IPS-20b (cell line): ENCODE measurements at regions not wholly inside any gene's neighbourhood (a gene's known extent, or its start where the extent isn't known, plus 50 kb on each side); places are given as distances from the start of the nearest gene placed in this dataset.

Experiments
- H3K27ac ChIP-seq: one replicate; pipeline ENCODE4 v1.5.1; 2013; ENCODE audit warnings: low read length
- H3K27me3 ChIP-seq: 2 replicates; pipeline ENCODE4 v1.6.1; 2013; ENCODE audit warnings: mild to moderate bottlenecking, low read length, inconsistent platforms; ENCODE audit not compliant: insufficient read depth
- H3K36me3 ChIP-seq: 2 replicates; pipeline ENCODE4 v1.6.1; 2013; ENCODE audit warnings: low read depth, mild to moderate bottlenecking, inconsistent platforms, low read length, moderate library complexity; ENCODE audit not compliant: insufficient read depth
- H3K4me1 ChIP-seq: 2 replicates; pipeline ENCODE4 v1.6.1; 2013; ENCODE audit warnings: mild to moderate bottlenecking, control low read depth, inconsistent platforms, low read length, moderate library complexity; ENCODE audit not compliant: insufficient read depth
- H3K4me3 ChIP-seq: 2 replicates; pipeline ENCODE4 v1.5.1; 2013; ENCODE audit warnings: mild to moderate bottlenecking, low read length, inconsistent platforms
- H3K9ac ChIP-seq: 2 replicates; pipeline ENCODE4 v1.6.1; 2013; ENCODE audit warnings: low read depth, mild to moderate bottlenecking, inconsistent platforms, low read length, moderate library complexity
- H3K9me3 ChIP-seq: 2 replicates; pipeline ENCODE4 v1.6.1; 2013; ENCODE audit warnings: mild to moderate bottlenecking, low read depth, low read length, inconsistent platforms; ENCODE audit not compliant: insufficient read depth

DNA sequence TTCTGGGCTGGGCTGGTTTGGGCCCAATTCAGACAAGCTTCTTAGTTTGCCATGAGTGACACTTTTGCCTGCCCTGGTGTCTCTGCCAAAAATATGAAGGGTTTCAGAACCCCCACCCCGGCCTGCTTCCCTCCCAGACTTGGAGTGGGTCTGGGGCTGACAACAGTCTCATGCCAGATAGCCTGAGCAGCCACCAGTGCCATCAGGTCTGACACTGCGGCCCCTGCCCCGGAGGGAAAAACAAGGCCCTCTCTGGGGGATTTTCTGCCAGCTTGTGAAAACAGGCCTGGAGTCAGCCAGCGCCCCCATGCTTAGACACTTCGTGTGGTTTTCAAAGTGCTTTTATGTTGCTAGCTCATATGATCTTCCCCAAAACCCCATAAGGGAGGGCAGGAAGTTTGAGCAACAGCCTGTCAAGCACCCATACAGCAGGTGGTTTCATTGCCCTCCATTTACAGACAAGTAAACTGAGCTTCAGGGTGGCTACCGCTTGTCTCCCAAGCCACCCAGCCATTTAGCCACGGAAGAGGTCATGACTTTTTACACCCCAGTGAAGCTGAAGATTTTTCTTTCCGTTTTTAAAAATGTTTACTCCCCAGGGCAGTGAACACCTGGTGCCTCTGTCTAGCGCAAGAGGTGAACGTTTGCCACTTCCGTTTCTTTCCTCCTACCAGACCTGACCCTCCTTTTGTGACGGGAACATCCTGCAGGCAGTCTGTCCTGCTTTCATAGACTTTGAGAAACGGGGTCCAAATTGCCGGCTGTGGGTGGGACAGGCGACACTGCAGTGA lies 300.6 kb downstream of the SEC14L1 start:
- Histone ChIP-seq H3K27me3 (no peaks in the 10 kb centered on the region), H3K4me1 (no peaks in the 10 kb centered on the region; the same call in 1 of the 2 replicates), H3K9ac (no peak overlapping the region), H3K9me3 (no peaks in the 10 kb centered on the region), H3K4me3 (no peak overlapping the region), H3K36me3 (no peaks in the 10 kb centered on the region), H3K27ac (no peak overlapping the region)

- Histone ChIP-seq H3K9ac (no peak overlapping the region), H3K9me3 (no peaks in the 10 kb centered on the region), H3K27ac (no peak overlapping the region), H3K27me3 (no peaks in the 10 kb centered on the region), H3K4me3 (no peak overlapping the region), H3K4me1 (no peaks in the 10 kb centered on the region; the same call in 1 of the 2 replicates), H3K36me3 (no peaks in the 10 kb centered on the region)
Observed at GRCh38 chr17:77441940-77442339, 301.2 kb downstream of the SEC14L1 start.

- H3K27ac ChIP-seq = no peak overlapping the region
- no peaks in the 10 kb centered on the region for H3K4me1 ChIP-seq
- no peak overlapping the region for H3K9ac ChIP-seq
- no peak overlapping the region for H3K4me3 ChIP-seq
- no peaks in the 10 kb centered on the region for H3K36me3 ChIP-seq
- H3K27me3 ChIP-seq = no peaks in the 10 kb centered on the region
- H3K9me3 ChIP-seq = no peaks in the 10 kb centered on the region
Observed at GRCh38 chr17:77442976-77443747, 302.4 kb downstream of the SEC14L1 start.

DNA sequence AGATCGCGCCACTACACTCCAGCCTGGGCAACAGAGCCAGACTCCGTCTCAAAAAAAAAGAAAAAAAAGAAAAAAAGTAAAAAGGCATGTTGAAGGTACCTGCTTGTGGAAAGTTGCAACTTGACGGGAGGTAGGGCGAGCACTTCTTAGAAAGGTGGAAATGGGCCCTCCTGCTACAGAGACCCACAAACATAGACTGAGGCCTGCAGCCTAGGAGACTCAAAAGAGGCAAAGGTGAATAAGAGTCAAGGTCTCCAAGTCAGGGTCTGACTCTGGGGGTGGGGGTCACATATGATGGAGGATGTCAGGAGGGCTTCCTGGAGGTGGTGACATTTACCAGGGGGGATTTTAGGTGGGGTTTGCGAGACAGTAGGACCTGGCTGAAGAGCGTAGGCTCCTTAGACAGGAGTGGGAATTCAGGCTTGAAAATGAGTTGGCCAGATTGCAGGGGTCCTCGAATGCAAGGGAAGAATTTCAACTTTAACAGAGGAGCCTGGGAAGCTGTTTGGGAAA lies 303.0 kb downstream of the SEC14L1 start:
- H3K4me3 ChIP-seq = no peak overlapping the region
- H3K9ac ChIP-seq = no peak overlapping the region
- no peaks in the 10 kb centered on the region for H3K9me3 ChIP-seq
- no peaks in the 10 kb centered on the region for H3K27me3 ChIP-seq
- no peaks in the 10 kb centered on the region for H3K4me1 ChIP-seq
- H3K36me3 ChIP-seq = no peaks in the 10 kb centered on the region
- no peak overlapping the region for H3K27ac ChIP-seq

DNA sequence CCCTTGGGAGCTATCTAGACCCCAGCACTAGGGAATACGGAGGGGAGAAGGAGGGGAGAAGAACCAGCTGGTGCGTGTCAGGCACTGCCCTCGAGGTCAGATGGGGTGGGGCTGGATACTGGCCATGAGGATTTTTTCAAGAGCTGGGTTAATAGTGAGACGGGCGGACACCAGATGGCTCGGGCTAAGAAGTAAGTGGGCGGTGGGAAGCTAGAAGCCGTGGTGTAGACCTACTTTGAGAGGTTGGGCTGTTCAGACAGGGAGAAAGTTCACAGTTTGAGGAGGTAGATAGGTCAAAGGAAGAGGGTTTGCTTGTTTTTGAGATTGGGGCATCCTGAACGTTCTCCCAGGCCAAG lies 303.8 kb downstream of the SEC14L1 start:
- no peak overlapping the region for H3K9ac ChIP-seq

GRCh38 chr17:77444984-77445759 lies 304.4 kb downstream of the SEC14L1 start:
- Histone ChIP-seq H3K9ac (no peak overlapping the region), H3K4me1 (peaks cover 3% of the 10 kb centered on the region; the same call in 1 of the 2 replicates), H3K27ac (no peak overlapping the region), H3K9me3 (no peaks in the 10 kb centered on the region), H3K4me3 (no peak overlapping the region), H3K27me3 (no peaks in the 10 kb centered on the region), H3K36me3 (no peaks in the 10 kb centered on the region)

More for the DNA sequence above, 303.8 kb downstream of the SEC14L1 start:
- Histone ChIP-seq H3K27ac (no peak overlapping the region), H3K27me3 (no peaks in the 10 kb centered on the region), H3K4me3 (no peak overlapping the region), H3K4me1 (no peaks in the 10 kb centered on the region), H3K9me3 (no peaks in the 10 kb centered on the region), H3K36me3 (no peaks in the 10 kb centered on the region)

DNA sequence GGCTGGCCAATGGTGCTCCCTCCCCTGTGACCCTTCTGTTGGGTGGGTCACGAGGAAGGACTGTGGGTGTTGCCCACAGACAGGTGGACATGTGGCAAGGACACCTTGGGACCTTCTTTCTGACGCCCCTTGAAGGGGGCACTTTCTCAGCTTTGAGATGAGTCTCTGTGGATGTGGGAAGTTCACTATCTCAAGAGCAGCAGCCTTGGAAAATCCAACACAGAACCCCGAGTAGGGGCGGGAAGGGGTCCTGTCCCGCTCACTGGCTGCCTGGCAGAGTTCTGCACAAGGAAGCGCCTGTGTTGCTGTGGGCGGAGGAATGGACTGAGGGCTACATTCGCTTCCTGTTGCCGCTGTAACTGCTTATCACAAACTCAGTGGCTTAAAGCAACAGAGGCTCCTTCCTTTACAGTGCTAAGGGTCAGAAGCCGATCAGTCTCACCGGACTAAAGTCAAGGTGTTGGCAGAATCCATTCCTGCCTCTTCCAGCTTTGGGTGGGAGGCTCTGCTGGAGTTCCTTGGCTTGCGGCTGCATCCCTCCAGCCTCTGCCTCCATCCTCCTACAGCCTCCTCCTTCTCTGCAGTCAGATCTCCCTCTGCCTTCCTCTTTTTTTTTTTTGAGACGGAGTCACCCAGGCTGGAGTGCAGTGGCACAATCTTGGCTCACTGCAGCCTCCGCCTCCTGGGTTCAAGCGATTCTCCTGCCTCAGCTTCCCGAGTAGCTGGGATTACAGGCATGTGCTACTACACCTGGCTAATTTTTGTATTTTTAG lies 305.2 kb downstream of the SEC14L1 start:
- Histone ChIP-seq H3K27ac (no peak overlapping the region), H3K27me3 (no peaks in the 10 kb centered on the region), H3K9me3 (no peaks in the 10 kb centered on the region), H3K4me3 (no peak overlapping the region), H3K9ac (no peak overlapping the region), H3K4me1 (peaks cover 9% of the 10 kb centered on the region), H3K36me3 (no peaks in the 10 kb centered on the region)

DNA sequence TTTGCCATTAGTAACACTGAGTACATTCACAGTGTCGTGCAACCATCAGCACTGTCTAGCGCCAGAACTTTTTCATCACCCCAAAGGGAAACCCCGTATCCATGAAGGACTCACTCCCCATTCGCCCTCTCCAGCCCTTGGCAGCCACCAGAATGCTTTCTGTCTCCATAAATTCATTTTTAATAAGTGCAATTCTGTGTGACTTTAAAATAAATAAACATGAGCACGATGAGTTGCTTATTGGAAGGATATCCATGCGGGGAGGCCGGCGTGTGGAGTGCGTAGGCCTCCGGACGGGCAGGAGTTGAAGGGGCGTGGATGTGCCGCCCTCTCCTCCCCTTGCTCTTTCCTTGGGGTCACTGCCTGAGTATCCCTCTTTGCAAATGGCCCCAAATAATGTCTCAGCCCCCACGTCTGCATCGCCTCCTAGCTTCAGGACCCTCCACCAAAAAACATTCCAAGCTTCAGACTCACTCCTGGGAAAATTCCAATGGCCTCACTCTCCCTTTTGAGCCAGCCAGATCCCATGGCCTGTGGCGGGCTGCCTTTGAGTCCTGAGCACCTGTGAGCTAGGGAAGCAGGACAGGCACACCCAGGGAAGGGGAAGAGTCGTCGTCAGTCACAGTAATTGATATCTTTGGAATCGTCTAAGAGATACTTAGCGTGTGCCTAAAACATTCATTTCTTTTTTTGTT lies 306.3 kb downstream of the SEC14L1 start:
- Histone ChIP-seq H3K4me1 (peaks cover 10% of the 10 kb centered on the region), H3K36me3 (no peaks in the 10 kb centered on the region), H3K27me3 (no peaks in the 10 kb centered on the region), H3K27ac (no peak overlapping the region), H3K9ac (no peak overlapping the region), H3K9me3 (no peaks in the 10 kb centered on the region), H3K4me3 (no peak overlapping the region)

GRCh38 chr17:77449373-77449907 lies 308.7 kb downstream of the SEC14L1 start:
- H3K27ac ChIP-seq = no peak overlapping the region
- H3K4me1 ChIP-seq = peaks cover 25% of the 10 kb centered on the region
- H3K36me3 ChIP-seq = no peaks in the 10 kb centered on the region
- no peaks in the 10 kb centered on the region for H3K9me3 ChIP-seq
- H3K27me3 ChIP-seq = no peaks in the 10 kb centered on the region
- H3K9ac ChIP-seq = no peak overlapping the region
- H3K4me3 ChIP-seq = no peak overlapping the region

DNA sequence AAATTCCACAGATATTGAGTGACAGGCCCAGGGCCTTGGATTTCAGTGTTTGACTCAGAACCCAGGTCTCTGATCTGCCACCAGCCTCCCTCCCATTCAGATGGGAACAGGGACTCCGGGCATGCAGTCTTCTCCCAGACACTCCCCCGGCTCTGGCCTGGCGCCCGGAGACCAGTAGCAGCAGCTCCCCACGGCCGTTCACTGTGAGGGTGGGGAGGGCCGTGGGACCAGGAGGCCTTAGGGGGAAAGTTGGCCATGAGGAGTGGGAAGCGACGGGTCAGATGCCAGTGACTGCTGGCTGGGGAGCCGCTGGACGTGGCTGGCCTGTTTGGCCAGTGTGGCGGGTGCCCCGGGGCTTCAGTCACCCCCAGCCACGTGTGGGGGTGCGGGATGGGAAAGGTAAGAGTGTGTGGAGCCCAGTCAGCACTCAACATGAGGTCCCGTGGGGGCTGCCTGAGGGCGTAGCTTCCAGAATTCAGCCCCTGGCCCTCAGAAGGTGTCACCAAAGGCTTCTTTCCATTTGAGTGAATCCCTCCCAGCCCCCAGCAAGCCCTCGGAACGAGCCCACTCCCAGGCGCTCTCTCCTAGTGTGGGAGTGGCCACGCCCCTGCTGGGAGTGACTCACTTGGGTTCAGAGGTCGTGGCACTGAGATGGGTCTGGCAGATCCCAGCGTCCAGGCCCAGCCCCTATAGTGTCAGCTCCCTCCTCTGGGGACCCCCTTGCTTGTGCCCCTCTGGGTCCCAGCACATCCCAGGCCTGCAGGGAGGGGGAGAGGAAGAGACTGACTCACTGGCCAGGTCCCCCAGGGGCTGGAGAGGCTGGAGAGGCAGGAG lies 309.4 kb downstream of the SEC14L1 start:
- Histone ChIP-seq H3K4me3 (peak overlapping the region; percentile 75), H3K36me3 (no peaks in the 10 kb centered on the region), H3K27me3 (no peaks in the 10 kb centered on the region), H3K9ac (peak overlapping the region; percentile 92; the same call in 1 of the 2 replicates), H3K4me1 (peaks cover 28% of the 10 kb centered on the region), H3K27ac (peak overlapping the region; percentile 80), H3K9me3 (no peaks in the 10 kb centered on the region)
